Head of caudate nucleus (tissue), 42 donors: ENCODE measurements at regions not wholly inside any gene's neighbourhood (a gene's known extent, or its start where the extent isn't known, plus 50 kb on each side); places are given as distances from the start of the nearest gene placed in this dataset.

ENCODE experiments used
- DNase-seq, 42 donors: peaks; one replicate each; pipeline versions ENCODE4 v3.0.0 to v3.0.0-alpha.2; 2020 to 2021; ENCODE audit warnings: mixed read lengths in 7 of 42
- intact Hi-C: fragments of 100-400 bp; cut with DNase I; formaldehyde crosslinking; loops from one replicate; pipeline ENCODE4 v1.15.0; 2022

DNA sequence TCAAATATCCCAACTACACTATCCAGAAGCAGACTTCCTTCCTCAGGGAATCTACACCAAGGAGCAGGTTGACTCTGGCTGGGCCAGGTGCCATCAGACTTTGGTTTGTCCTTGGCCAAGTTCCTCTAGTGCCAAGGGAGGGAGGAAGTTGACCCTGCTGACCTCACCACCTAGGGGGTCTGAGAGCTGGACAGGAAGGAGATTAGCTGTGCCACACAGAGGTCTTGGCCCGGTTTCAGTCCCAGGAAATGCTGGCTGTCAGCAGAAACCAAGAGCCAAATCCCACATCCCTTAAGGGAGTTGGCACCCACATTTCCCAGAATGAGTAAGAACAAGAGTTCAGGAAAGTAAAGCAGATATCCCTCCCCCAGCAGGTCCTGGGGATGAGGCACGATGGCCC lies 178.2 kb downstream of the SALL1 start:
- intact Hi-C loops: no loop called here
- no peak for DNase-seq

GRCh38 chr16:50970281-50970680 lies 180.8 kb downstream of the SALL1 start:
- DNase-seq: no peak
- intact Hi-C loops: no loop called here

- DNase-seq: no peak
- intact Hi-C loops: no loop called here
These were observed 183.1 kb downstream of the SALL1 start for GRCh38 chr16:50967827-50968612.

- DNase-seq: no peak
- intact Hi-C loops: no loop called here
These were observed 186.6 kb downstream of the SALL1 start for GRCh38 chr16:50964491-50964890.

- DNase-seq: peak in 2 of 42 donors; percentile 5 to 42
These were observed 189.1 kb downstream of the SALL1 start for GRCh38 chr16:50961952-50962351.

DNA sequence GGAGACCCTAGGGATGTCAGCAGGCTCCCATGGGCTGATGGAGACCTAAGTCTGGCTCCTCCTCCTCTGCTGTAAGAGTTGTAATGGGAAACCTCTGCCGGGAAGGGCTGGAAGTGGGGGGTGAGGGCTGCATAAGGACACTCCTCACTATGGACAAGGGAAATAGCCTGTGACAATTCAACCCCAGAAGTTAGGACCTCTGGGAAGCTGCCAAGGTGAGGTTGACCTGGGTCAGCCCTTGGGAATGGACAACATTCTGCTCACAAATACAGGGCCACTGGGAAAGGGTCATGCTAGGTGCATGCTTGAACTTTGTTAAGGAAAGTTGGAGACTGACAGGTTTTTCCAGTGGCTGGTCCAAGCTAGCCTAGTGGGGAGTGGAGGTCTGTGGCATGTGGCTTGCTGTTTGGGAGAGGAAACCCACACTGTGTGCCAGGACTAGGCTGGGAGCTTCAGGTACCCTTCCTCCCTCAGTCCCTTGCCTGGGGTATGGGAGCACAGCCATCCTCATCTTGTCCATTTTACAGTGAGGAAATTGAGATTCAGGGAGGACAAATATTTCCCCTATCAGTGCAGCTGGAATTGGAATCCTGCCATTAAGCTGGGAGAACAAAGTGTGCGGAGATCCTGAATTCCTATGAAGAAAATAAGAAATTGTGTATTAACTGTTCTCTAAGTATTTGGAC lies 190.4 kb downstream of the SALL1 start:
- intact Hi-C loops: no loop called here
- DNase-seq: no peak

More at GRCh38 chr16:50961952-50962351, 189.1 kb downstream of the SALL1 start:
- intact Hi-C loops: no loop called here

GRCh38 chr16:50957056-50957455 lies 194.0 kb downstream of the SALL1 start:
- no peak for DNase-seq
- intact Hi-C loops: no loop called here

DNA sequence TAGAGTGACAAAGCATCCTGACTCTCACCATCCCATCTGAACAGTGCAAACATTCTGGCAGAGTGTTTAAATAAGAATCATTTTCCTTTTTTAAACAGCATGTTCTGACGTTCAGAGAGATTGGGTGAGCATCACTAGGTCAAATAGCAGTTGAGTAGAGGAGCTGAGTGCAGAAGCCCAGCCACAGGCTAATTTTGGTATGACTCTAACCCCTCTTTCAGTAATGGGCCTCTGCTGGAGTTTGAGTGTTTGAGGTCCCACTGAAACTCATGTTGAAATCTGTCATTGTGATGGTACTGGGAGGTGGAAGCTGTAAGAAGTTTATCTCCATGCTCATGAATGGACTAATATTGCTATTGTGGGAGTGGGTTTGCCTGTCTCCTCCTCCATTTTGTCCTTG lies 194.4 kb downstream of the SALL1 start:
- no peak for DNase-seq
- intact Hi-C loops: no loop called here

- no peak for DNase-seq
- intact Hi-C loops: no loop called here
These were observed 195.8 kb downstream of the SALL1 start for GRCh38 chr16:50955311-50955710.

DNA sequence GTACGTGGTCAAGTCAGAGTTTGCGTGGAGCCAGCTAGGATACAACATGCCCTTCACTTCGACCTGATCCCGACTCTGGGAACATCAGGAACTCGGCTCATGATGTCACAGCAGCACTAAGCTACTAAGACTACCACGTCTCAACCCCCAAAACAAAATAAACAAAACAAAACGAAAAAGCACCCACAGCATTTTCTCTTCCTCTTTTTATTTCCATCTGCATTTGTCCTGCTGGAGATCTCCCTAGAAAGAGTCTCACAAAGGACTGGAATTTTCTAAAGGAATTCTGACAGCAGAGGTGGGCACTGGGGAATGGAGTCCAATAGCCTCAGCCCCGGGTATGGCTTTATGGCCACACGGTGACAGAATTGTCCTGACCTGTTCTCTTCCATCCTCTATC lies 196.6 kb downstream of the SALL1 start:
- intact Hi-C loops: no loop called here
- DNase-seq: no peak

- no peak for DNase-seq
- intact Hi-C loops: no loop called here
These were observed 197.8 kb downstream of the SALL1 start for GRCh38 chr16:50953290-50953689.

- DNase-seq: no peak
These were observed 200.1 kb downstream of the SALL1 start for GRCh38 chr16:50950955-50951354.

DNA sequence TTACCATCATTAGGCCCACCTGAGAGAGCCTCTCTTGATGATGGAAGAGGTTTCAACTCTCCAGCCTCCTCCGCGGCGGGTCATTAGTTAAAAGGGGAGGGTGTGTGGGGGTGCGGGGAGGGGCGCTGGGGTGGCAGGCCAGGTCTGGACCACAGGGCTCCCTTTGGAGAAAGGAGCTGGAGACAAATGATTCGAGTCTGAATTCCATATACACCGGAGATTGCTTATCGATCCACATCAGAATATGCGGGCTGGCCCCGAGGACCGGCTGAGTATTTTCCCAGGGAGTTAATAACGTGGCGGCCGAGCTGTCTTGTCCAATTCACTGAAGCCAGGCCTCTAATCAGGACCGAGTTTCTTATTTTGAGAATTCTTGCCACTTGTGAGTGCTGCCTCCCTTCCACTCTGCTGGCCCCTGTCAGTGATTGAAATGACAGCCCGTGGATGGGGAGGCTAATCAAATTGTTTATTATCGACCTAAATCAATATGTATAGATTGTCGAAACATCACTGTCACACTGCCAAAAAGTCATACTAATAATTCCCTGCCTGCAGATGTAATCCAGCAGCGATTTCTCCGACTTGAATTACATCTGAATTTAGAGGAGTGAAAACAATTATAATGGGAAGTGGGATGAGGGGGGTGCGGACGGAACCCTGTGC lies 202.7 kb downstream of the SALL1 start:
- intact Hi-C loops: no loop called here
- DNase-seq: no peak

More at GRCh38 chr16:50950955-50951354, 200.1 kb downstream of the SALL1 start:
- intact Hi-C loops: no loop called here

- intact Hi-C loops: no loop called here
- no peak for DNase-seq
These were observed 203.2 kb downstream of the SALL1 start for GRCh38 chr16:50947826-50948225.

- no peak for DNase-seq
- intact Hi-C loops: no loop called here
These were observed 204.5 kb downstream of the SALL1 start for GRCh38 chr16:50946606-50947005.

DNA sequence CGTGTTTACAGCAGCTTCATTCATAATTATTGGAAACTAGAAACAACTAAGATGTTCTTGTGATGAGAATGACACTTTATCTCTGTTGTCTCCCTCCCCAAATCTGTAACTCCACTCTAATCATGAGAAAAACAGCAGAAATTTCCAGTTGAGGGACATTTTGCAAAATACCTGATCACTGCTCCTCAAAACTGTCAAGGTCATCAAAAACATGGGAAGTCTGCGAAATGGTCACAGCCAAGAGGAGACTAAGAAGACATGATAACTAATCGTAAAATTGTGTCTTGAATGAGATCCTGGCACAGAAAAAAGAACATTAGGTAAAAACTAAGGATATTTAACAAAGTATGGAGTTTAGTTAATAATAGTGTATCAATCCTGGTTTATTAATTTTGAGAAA lies 204.2 kb downstream of the CYLD start:
- no peak for DNase-seq
- intact Hi-C loops: no loop called here

GRCh38 chr16:50945171-50945570 lies 203.3 kb downstream of the CYLD start:
- DNase-seq: no peak
- intact Hi-C loops: no loop called here

DNA sequence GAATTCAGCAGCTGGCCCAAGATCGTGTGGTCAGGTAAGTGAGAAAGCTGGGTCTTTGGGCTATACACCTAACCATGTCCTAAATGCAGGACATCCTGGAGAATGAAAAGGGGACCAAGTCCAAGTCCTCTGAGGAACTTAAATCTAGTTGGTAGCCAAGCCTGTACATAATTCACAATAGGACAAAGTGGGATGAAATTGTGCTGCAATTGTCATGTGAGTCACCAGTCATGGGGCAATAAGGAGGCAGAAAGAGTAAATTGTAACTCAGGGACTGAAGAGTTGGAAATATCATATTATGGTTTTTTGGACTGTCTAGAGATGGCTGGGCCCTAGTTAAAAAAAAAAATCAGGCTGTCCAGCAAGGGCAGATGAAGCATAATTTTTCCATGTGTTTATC lies 202.6 kb downstream of the CYLD start:
- DNase-seq: no peak
- intact Hi-C loops: no loop called here

- intact Hi-C loops: no loop called here
- DNase-seq: no peak
These were observed 202.1 kb downstream of the CYLD start for GRCh38 chr16:50944033-50944432.

- no peak for DNase-seq
- intact Hi-C loops: no loop called here
These were observed 200.3 kb downstream of the CYLD start for GRCh38 chr16:50942143-50942542.
